ENCODE measurements at regions not wholly inside any gene's neighbourhood (a gene's known extent, or its start where the extent isn't known, plus 50 kb on each side); places are given as distances from the start of the nearest gene placed in this dataset.

DNA sequence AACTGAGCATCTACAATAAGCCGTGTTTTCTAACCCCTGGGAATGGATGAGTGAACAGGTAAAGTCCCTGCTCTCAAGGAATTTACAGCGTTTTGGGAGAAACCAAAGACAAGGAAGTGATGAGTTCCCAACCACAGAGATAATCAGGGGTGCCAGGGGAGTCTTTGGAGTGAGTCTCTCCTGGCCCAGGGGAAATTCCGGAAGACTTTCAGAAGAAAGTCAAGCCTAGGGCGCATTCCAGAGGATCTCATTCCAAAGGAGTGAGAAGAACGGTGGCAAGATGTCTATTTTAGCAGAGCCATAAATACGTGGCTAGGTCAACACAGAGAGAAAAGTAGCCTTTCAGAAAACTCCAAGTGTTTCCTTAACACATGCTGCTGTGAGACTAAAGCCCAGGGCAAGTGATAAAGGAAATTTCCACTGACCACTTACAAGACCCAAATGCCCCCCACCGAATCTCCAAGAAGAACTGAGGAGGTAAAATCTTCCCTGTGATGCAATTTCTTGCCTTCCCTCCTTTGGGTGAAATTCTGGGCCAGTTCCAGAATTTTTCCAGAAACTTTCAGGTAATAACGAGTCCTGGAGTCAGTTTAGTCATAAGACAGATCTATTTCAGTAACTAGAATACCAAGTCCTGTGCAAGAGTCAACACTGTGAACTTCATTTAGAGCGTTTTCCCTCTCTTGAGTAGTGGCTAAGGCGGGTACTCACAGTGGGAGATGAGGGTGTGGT lies 437.4 kb downstream of the NR2F2 start (continued):
- TF ChIP-seq, protein P1, sequence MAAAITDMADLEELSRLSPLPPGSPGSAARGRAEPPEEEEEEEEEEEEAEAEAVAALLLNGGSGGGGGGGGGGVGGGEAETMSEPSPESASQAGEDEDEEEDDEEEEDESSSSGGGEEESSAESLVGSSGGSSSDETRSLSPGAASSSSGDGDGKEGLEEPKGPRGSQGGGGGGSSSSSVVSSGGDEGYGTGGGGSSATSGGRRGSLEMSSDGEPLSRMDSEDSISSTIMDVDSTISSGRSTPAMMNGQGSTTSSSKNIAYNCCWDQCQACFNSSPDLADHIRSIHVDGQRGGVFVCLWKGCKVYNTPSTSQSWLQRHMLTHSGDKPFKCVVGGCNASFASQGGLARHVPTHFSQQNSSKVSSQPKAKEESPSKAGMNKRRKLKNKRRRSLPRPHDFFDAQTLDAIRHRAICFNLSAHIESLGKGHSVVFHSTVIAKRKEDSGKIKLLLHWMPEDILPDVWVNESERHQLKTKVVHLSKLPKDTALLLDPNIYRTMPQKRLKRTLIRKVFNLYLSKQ (tag by site-specific recombination; IDR thresholded peaks at IDR 0.05; ENCODE audit: borderline replicate concordance) = no peak
- no peak for TF ChIP-seq ZBTB6 (tag by site-specific recombination; IDR thresholded peaks at IDR 0.05)
- no peak for TF ChIP-seq TRIM28 (IDR thresholded peaks at IDR 0.05; ENCODE audit: borderline replicate concordance, low read length)
- TF ChIP-seq, protein P2, sequence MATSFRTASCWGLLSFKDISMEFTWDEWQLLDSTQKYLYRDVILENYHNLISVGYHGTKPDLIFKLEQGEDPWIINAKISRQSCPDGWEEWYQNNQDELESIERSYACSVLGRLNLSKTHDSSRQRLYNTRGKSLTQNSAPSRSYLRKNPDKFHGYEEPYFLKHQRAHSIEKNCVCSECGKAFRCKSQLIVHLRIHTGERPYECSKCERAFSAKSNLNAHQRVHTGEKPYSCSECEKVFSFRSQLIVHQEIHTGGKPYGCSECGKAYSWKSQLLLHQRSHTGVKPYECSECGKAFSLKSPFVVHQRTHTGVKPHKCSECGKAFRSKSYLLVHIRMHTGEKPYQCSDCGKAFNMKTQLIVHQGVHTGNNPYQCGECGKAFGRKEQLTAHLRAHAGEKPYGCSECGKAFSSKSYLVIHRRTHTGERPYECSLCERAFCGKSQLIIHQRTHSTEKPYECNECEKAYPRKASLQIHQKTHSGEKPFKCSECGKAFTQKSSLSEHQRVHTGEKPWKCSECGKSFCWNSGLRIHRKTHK (tag by site-specific recombination; IDR thresholded peaks at IDR 0.05) = no peak

DNA sequence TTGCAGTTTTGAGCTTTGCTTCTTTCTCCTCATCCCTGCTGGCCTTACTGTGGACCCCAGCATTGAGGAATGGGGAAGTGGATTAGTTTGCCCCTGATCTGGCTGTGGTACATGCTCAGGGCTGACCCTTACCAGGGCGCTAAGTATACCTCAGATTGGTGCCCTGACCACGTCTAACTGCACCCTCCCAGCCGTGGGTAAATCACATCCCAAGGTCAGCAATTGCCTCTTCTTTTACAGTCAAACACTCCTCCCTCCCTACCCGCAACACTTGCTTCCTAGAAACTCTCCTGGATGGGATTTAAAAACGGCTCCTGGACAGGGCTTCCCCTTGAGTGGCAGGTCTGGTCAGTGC lies 437.9 kb downstream of the NR2F2 start:
- ChIA-PET CTCF (interaction anchor here (0.6 kb wide), 1 partner anchor 472 kb away, joined by 3 read pairs; no protein-coding TSS in a partner anchor), POLR2A (no interaction called here)
- Histone ChIP-seq H3K27ac (ENCODE audit: extremely low read depth, low read depth, low read length) (no peak overlapping the region), H3K4me3 (ENCODE audit: low read depth, low read length) (no peak overlapping the region), H3K9me3 (ENCODE audit: control insufficient read depth, insufficient read depth, low read depth, low read length) (no peaks in the 10 kb centered on the region), H3K4me1 (ENCODE audit: control insufficient read depth, insufficient read depth, low read length) (no peaks in the 10 kb centered on the region), H3K36me3 (ENCODE audit: control insufficient read depth in 2 of 2, insufficient read depth in 1 of 2, low read length in 2 of 2) (no peaks in the 10 kb centered on the region)
- no peak for TF ChIP-seq PRDM1 (tag by site-specific recombination; IDR thresholded peaks at IDR 0.05)
- TF ChIP-seq YY1 (tag by site-specific recombination; IDR thresholded peaks at IDR 0.05) = no peak
- no peak for TF ChIP-seq ZNF324 (tag by site-specific recombination; IDR thresholded peaks at IDR 0.05)
- TF ChIP-seq SP2 (tag by site-specific recombination; IDR thresholded peaks at IDR 0.05) = no peak
- TF ChIP-seq ZNF521 (tag by site-specific recombination; IDR thresholded peaks at IDR 0.05) = no peak
- TF ChIP-seq ZNF473 (tag by site-specific recombination; IDR thresholded peaks at IDR 0.05) = no peak
- no peak for TF ChIP-seq ZFP37 (tag by site-specific recombination; IDR thresholded peaks at IDR 0.05)
- TF ChIP-seq BCL11A (tag by site-specific recombination; IDR thresholded peaks at IDR 0.05; ENCODE audit: low read depth) = no peak
- TF ChIP-seq BCL11B (tag by site-specific recombination; IDR thresholded peaks at IDR 0.05; ENCODE audit: low read depth) = no peak
- no peak for TF ChIP-seq ZNF2 (tag by site-specific recombination; IDR thresholded peaks at IDR 0.05)
- TF ChIP-seq TCF7L2 (IDR thresholded peaks at IDR 0.05; ENCODE audit: borderline replicate concordance, low read depth, low read length) = no peak
- TF ChIP-seq ZBTB7A (tag by site-specific recombination; IDR thresholded peaks at IDR 0.05; ENCODE audit: low read depth) = no peak

GRCh38 chr15:96771035-96771434 lies 440.5 kb downstream of the NR2F2 start:
- ChIA-PET POLR2A (no interaction called here), CTCF (no interaction called here)
- TF ChIP-seq, protein P3, sequence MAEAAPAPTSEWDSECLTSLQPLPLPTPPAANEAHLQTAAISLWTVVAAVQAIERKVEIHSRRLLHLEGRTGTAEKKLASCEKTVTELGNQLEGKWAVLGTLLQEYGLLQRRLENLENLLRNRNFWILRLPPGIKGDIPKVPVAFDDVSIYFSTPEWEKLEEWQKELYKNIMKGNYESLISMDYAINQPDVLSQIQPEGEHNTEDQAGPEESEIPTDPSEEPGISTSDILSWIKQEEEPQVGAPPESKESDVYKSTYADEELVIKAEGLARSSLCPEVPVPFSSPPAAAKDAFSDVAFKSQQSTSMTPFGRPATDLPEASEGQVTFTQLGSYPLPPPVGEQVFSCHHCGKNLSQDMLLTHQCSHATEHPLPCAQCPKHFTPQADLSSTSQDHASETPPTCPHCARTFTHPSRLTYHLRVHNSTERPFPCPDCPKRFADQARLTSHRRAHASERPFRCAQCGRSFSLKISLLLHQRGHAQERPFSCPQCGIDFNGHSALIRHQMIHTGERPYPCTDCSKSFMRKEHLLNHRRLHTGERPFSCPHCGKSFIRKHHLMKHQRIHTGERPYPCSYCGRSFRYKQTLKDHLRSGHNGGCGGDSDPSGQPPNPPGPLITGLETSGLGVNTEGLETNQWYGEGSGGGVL (tag by site-specific recombination; IDR thresholded peaks at IDR 0.05) = no peak

More at GRCh38 chr15:96771035-96771434, 440.5 kb downstream of the NR2F2 start:
- no peaks in the 10 kb centered on the region for H3K4me1 ChIP-seq (ENCODE audit: control insufficient read depth, insufficient read depth, low read length)
- H3K27ac ChIP-seq (ENCODE audit: extremely low read depth, low read depth, low read length) = no peak overlapping the region
- no peak overlapping the region for H3K4me3 ChIP-seq (ENCODE audit: low read depth, low read length)
- H3K9me3 ChIP-seq (ENCODE audit: control insufficient read depth, insufficient read depth, low read depth, low read length) = no peaks in the 10 kb centered on the region
- no peaks in the 10 kb centered on the region for H3K36me3 ChIP-seq (ENCODE audit: control insufficient read depth in 2 of 2, insufficient read depth in 1 of 2, low read length in 2 of 2)

Measured in HEK293 (cell line).